GM23338 (cell line): ENCODE measurements at regions not wholly inside any gene's neighbourhood (a gene's known extent, or its start where the extent isn't known, plus 50 kb on each side); places are given as distances from the start of the nearest gene placed in this dataset.
"Not testable (repeated sequence)": the region's sequence is repeated elsewhere in the genome, so short reads cannot be mapped to it uniquely, and the experiment has no call there.

Source experiments
- ATAC-seq: fragments of 200-7000 bp; cut with Tn5 transposase; 3 replicates; pipeline ENCODE4 v1.9.1; 2020
- DNase-seq: peaks from one replicate; pipeline ENCODE4 v3.0.0-alpha.2; 2015; ENCODE audit warnings: low spot score
- H2AFZ ChIP-seq: fragments of 200-600 bp; sonication (generic); 2 replicates; pipeline ENCODE4 v1.8.0; 2016; ENCODE audit warnings: antibody characterized with exemption, mild to moderate bottlenecking, moderate library complexity
- H3F3A ChIP-seq: fragments of 200-600 bp; sonication (generic); replicated peaks from 2 replicates; pipeline ENCODE4 v1.8.0; 2017; ENCODE audit warnings: antibody characterized with exemption, mixed run types, low read depth
- H3K27ac ChIP-seq: fragments of 200-600 bp; sonication (generic); 2 replicates; pipeline ENCODE4 v1.6.1; 2016; ENCODE audit warnings: low read depth
- H3K27me3 ChIP-seq: fragments of 200-600 bp; sonication (generic); 2 replicates; pipeline ENCODE4 v1.8.0; 2016; ENCODE audit warnings: mild to moderate bottlenecking, mixed run types, moderate library complexity; ENCODE audit not compliant: insufficient read depth
- H3K36me3 ChIP-seq: fragments of 200-600 bp; sonication (generic); 2 replicates; pipeline ENCODE4 v1.8.0; 2016; ENCODE audit warnings: mild to moderate bottlenecking; ENCODE audit not compliant: insufficient read depth
- H3K4me1 ChIP-seq: fragments of 200-600 bp; sonication (generic); 2 replicates; pipeline ENCODE4 v1.8.0; 2016; ENCODE audit warnings: mild to moderate bottlenecking, moderate library complexity; ENCODE audit not compliant: insufficient read depth
- H3K4me2 ChIP-seq: fragments of 200-600 bp; sonication (generic); 2 replicates; pipeline ENCODE4 v1.7.1; 2017; ENCODE audit warnings: mixed run types
- H3K4me3 ChIP-seq: fragments of 200-600 bp; sonication (generic); 2 replicates; pipeline ENCODE4 v1.6.1; 2016; ENCODE audit warnings: mixed run types
- H3K79me2 ChIP-seq: fragments of 200-600 bp; sonication (generic); replicated peaks from 2 replicates; pipeline ENCODE4 v1.8.0; 2017; ENCODE audit warnings: mild to moderate bottlenecking; ENCODE audit not compliant: insufficient read depth
- H3K9me2 ChIP-seq: fragments of 200-600 bp; sonication (generic); 2 replicates; pipeline ENCODE4 v1.8.0; 2017; ENCODE audit not compliant: insufficient read depth
- H4K20me1 ChIP-seq: fragments of 200-600 bp; sonication (generic); replicated peaks from 2 replicates; pipeline ENCODE4 v1.8.0; 2017; ENCODE audit warnings: mild to moderate bottlenecking; ENCODE audit not compliant: insufficient read depth
- H3K27ac Mint-ChIP-seq: 2 replicates; pipeline ENCODE4 v1.8.0; 2020; ENCODE audit warnings: inconsistent platforms, mild to moderate bottlenecking, moderate library complexity, mixed read lengths
- H3K27me3 Mint-ChIP-seq: 3 replicates; pipeline ENCODE4 v1.8.0; 2022; ENCODE audit warnings: low read depth, mild to moderate bottlenecking, moderate library complexity, mixed read lengths, inconsistent platforms; ENCODE audit not compliant: insufficient read depth, poor library complexity
- H3K36me3 Mint-ChIP-seq: 3 replicates; pipeline ENCODE4 v1.8.0; 2021; ENCODE audit warnings: low read depth, mild to moderate bottlenecking, inconsistent platforms, moderate library complexity, mixed read lengths
- H3K4me1 Mint-ChIP-seq: 3 replicates; pipeline ENCODE4 v1.8.0; 2020; ENCODE audit warnings: mild to moderate bottlenecking, inconsistent platforms, mixed read lengths
- H3K4me3 Mint-ChIP-seq: 3 replicates; pipeline ENCODE4 v1.8.0; 2021; ENCODE audit warnings: moderate library complexity, mild to moderate bottlenecking, inconsistent platforms, mixed read lengths
- H3K9me3 Mint-ChIP-seq: 3 replicates; pipeline ENCODE4 v1.8.0; 2020; ENCODE audit warnings: moderate library complexity, mild to moderate bottlenecking, inconsistent platforms, mixed read lengths
- CREB1 ChIP-seq: fragments of 250-450 bp; sonication (Bioruptor Pico); IDR thresholded peaks from 2 replicates; pipeline ENCODE4 v1.5.0; 2020; ENCODE audit warnings: low read depth, mild to moderate bottlenecking, moderate library complexity
- ETS1 ChIP-seq: IDR thresholded peaks from 2 replicates; pipeline ENCODE4 v1.6.1; 2016; ENCODE audit warnings: antibody characterized with exemption
- NANOG ChIP-seq: IDR thresholded peaks from 2 replicates; pipeline ENCODE4 v1.6.1; 2016; ENCODE audit warnings: antibody characterized with exemption, borderline replicate concordance
- POLR2AphosphoS5 ChIP-seq: IDR thresholded peaks from 2 replicates; pipeline ENCODE4 v1.6.1; 2016; ENCODE audit warnings: antibody characterized with exemption, low read depth
- ZNF331 ChIP-seq: fragments of 250-450 bp; sonication (Bioruptor Pico); IDR thresholded peaks from 2 replicates; pipeline ENCODE4 v1.5.0; 2020; ENCODE audit warnings: low read depth, mild to moderate bottlenecking, moderate library complexity
- ZNF462 ChIP-seq: fragments of 250-450 bp; sonication (Bioruptor Pico); IDR thresholded peaks from 2 replicates; pipeline ENCODE4 v1.5.0; 2020; ENCODE audit warnings: mild to moderate bottlenecking, moderate library complexity

- H3K27ac Mint-ChIP-seq: peak overlapping the region; percentile 100
- not testable (repeated sequence) for ATAC-seq
Observed at GRCh38 chr13:51170128-51170497, 52.1 kb upstream of the FAM124A start.

GRCh38 chr13:51169303-51170127 is 52.7 kb upstream of the FAM124A start:
- H3K27ac Mint-ChIP-seq: peak overlapping the region; percentile 100
- 0 out of 2 replicates have a peak, but pooled peaks have one; percentile 9 for TF ChIP-seq ZNF462 (CRISPR knock-in tag)
- TF ChIP-seq CREB1 (CRISPR knock-in tag): peak; percentile 16; the same call in 1 of the 2 replicates
- TF ChIP-seq NANOG: peak; percentile 77
- peak; percentile 5; the same call in 1 of the 2 replicates for TF ChIP-seq POLR2AphosphoS5
- 0 out of 2 replicates have a peak, but pooled peaks have one; percentile 13 for TF ChIP-seq ZNF331 (CRISPR knock-in tag)
- 0 out of 2 replicates have a peak, but pooled peaks have one; percentile 48 for TF ChIP-seq ETS1
- H3K36me3 Mint-ChIP-seq: peaks cover 82% of the 10 kb centered on the region
- H3K4me1 ChIP-seq: peaks cover 32% of the 10 kb centered on the region
- DNase-seq (peak; percentile 93), ATAC-seq (peak; percentile 95)
- H4K20me1 ChIP-seq, H3K9me2 ChIP-seq, H3K27me3 ChIP-seq, H2AFZ ChIP-seq: not testable (repeated sequence)
- peak overlapping the region; percentile 100 for H3K27ac ChIP-seq
- peaks cover 44% of the 10 kb centered on the region for H3K4me1 Mint-ChIP-seq
- H3K4me3 ChIP-seq: peak overlapping the region; percentile 91
- peaks cover 23% of the 10 kb centered on the region for H3F3A ChIP-seq
- H3K9me3 Mint-ChIP-seq: peaks cover 14% of the 10 kb centered on the region; the same call in 2 of the 3 replicates
- peak overlapping the region; percentile 74 for H3K4me2 ChIP-seq
- peaks cover 81% of the 10 kb centered on the region for H3K79me2 ChIP-seq
- H3K36me3 ChIP-seq: peaks cover 27% of the 10 kb centered on the region
- H3K4me3 Mint-ChIP-seq: peak overlapping the region; percentile 100
- peaks cover 44% of the 10 kb centered on the region for H3K27me3 Mint-ChIP-seq

More at GRCh38 chr13:51170128-51170497, 52.1 kb upstream of the FAM124A start:
- peaks cover 33% of the 10 kb centered on the region for H3K36me3 ChIP-seq
- Mint-ChIP-seq H3K4me1 (peaks cover 50% of the 10 kb centered on the region), H3K36me3 (peaks cover 83% of the 10 kb centered on the region), H3K9me3 (peaks cover 14% of the 10 kb centered on the region; the same call in 2 of the 3 replicates), H3K27me3 (peaks cover 47% of the 10 kb centered on the region), H3K4me3 (peak overlapping the region; percentile 100)
- H3K9me2 ChIP-seq, DNase-seq, H3K27me3 ChIP-seq, H4K20me1 ChIP-seq, H2AFZ ChIP-seq: not testable (repeated sequence)
- peaks cover 26% of the 10 kb centered on the region for H3F3A ChIP-seq
- H3K79me2 ChIP-seq: peaks cover 82% of the 10 kb centered on the region
- peak overlapping the region; percentile 73 for H3K4me2 ChIP-seq
- peak overlapping the region; percentile 100 for H3K27ac ChIP-seq
- peaks cover 37% of the 10 kb centered on the region for H3K4me1 ChIP-seq
- H3K4me3 ChIP-seq: peak overlapping the region; percentile 91
